GM18511 (cell line): ENCODE measurements at regions not wholly inside any gene's neighbourhood (a gene's known extent, or its start where the extent isn't known, plus 50 kb on each side); places are given as distances from the start of the nearest gene placed in this dataset.

Experiments used
- ATAC-seq: cut with Tn5 transposase; IDR thresholded peaks from one replicate; pipeline ENCODE4 v1.9.1; 2021; ENCODE audit warnings: mild to moderate bottlenecking, moderate library complexity; ENCODE audit not compliant: unreplicated experiment

DNA sequence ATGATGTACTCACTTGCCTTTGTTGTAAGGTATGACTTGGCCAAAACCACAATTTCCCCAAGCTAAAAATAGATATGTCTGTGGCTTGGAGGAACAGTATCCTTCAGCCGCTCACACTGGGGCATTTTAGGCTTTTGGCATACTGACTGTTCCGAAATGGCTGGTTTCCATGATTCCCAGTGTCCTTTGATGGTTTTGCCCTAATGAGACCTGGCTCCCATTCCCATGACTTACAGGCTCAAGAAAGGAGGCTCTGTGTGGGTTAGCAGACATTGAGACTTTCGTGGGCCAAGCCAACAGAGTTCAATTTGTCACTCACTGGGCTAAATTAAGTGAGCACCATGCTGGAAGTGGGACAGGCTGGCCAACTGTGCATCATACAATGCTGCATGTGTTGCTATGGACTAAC lies 150.6 kb downstream of the CEP135 start:
- no peak for ATAC-seq

DNA sequence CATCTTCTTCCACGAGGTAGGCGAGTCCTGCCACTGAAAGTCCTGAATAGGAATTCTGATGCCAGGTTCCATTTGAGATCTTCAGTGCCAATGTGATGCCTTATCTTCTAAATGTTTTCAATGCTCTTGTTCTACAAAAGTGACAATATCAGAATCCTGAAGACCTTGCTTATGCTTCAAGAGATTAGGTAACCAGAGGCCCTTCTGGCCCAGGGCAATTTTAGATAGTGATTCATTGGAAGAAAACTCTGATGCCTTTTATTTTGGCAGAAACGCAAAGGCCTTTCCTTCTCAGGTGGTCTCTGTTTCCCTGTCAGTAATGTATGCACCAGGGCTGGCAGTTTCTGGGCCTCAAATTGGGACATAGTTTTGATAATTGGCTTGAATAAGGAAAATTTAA lies 144.8 kb downstream of the CEP135 start:
- no peak for ATAC-seq

DNA sequence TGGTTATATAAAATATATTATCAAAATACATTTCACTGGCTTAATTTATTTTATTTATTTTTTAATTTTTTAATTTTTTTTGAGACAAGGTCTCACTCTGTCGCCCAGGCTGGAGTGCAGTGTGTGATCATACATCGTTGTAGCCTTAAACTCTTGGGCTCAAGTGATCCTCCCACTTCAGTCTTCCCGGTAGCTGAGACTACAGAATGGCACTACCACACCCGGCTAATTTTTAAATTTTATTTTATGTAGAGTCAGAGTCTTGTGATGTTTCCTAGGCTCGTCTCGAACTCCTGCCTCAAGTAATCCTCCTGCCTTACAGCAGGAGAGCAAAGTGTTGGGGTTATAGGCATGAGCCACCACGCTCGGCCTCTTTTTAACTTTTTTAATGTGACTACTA lies 143.8 kb downstream of the CEP135 start:
- ATAC-seq = no peak

DNA sequence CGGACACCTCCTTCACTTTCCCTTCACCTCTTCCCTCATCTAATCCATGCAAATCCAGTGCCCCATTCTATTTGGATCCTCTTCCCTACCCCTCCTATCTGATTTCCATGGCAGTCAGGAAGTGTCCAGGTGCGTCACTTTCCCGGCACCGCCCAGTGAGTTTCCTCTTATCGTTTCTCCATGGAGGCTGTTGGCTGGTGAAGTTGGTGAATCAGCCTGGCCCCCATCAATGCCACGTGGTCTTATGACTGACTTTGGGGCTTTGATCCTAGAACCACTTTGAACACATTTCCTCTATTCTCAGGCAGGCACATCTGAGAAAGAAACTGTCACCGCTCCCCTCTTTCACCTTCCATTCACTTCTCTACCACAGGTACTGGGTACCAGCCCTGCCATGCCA lies 137.8 kb downstream of the CEP135 start:
- no peak for ATAC-seq

DNA sequence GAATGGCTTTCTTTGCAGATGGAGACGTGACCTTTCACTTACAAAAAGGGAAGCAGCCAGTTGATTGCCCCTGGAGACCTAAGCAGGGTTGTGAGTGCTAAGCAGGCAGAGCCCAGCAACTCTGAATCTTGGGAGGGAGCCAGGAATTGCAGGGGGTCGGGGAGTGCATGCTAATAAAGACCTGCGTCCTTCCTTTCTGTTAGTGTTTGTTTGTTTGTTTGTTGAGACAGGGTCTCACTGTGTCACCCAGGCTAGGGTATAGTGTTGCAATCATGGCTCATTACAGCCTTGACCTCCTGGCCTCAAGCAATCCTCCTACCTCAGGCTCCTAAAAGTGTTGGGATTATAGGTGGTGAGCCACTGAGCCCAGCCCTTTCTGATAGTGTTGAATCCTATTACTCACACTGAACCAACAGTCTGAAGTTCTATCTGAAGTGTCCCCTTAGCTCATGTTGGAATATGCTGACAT lies 137.4 kb downstream of the CEP135 start:
- ATAC-seq = no peak

DNA sequence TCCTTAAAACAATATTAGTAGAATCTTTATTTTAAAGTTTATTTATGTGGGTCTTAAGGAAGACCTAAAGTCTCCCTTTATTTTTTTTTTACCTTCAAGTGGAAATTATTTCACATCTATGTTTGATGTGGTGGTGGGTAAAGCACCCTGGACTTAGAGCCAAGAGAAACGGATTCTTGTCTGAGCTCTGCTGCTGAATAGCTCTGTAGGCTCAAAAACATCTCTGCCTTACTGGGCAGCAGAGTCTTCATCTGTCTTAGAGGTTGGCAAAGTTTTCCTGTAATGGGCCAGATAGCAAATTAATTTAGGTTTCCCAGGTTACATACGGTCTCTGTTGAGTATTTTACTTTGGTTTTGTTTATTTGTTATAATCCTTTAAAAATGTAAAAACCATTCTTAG lies 136.5 kb downstream of the CEP135 start:
- no peak for ATAC-seq

DNA sequence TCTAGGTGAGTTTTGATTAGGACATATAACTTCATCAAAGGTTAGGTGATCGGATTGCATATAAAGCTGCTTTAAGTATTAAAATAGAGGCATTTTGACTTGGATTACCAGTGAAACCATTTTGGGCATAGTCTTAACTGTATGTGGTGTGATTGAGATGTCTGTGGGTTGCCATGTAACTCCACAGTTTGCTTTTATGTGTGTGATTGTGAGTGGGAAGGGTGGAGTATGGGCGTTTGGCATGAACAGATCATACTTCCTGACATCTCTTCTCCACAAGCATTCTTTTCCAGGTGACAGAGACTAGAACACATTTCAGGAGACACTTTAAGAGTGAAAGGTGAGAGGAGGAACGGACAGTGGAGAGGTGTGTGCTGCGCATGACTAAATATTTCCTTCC lies 136.1 kb downstream of the CEP135 start:
- no peak for ATAC-seq
